ENCODE measurements at regions not wholly inside any gene's neighbourhood (a gene's known extent, or its start where the extent isn't known, plus 50 kb on each side); places are given as distances from the start of the nearest gene placed in this dataset.

DNA sequence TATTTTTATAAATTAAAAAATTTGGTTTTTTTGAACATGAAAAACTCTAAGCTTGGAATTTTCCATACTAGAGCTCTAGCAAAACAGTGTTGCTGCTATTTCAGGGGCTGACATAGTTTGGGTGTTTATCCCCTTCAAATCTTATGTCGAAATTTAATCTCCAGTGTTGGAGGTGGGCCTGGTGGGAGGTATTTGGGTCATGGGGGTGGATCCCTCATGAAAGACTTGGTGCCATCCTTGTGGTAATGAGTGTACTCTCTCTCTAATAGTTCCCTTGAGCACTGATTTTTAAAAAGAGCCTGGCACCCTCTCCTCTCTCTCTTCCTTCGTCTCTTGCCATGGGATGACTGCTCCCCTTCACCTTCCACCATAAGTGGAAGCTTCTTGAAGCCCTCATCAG, 244.6 kb upstream of the UBE2E3 start:
- no peak for TF ChIP-seq ZFX (IDR thresholded peaks at IDR 0.05; ENCODE audit: borderline replicate concordance)
- TF ChIP-seq, protein P1, sequence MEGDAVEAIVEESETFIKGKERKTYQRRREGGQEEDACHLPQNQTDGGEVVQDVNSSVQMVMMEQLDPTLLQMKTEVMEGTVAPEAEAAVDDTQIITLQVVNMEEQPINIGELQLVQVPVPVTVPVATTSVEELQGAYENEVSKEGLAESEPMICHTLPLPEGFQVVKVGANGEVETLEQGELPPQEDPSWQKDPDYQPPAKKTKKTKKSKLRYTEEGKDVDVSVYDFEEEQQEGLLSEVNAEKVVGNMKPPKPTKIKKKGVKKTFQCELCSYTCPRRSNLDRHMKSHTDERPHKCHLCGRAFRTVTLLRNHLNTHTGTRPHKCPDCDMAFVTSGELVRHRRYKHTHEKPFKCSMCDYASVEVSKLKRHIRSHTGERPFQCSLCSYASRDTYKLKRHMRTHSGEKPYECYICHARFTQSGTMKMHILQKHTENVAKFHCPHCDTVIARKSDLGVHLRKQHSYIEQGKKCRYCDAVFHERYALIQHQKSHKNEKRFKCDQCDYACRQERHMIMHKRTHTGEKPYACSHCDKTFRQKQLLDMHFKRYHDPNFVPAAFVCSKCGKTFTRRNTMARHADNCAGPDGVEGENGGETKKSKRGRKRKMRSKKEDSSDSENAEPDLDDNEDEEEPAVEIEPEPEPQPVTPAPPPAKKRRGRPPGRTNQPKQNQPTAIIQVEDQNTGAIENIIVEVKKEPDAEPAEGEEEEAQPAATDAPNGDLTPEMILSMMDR (IDR thresholded peaks at IDR 0.05) = no peak

Measured in 22Rv1 (cell line).